PC-9 (cell line): ENCODE measurements at regions not wholly inside any gene's neighbourhood (a gene's known extent, or its start where the extent isn't known, plus 50 kb on each side); places are given as distances from the start of the nearest gene placed in this dataset.

Experiments
- EZH2 ChIP-seq: fragments of 200-600 bp; sonication (generic); IDR thresholded peaks from 2 replicates; pipeline ENCODE4 v1.8.0; 2017; ENCODE audit warnings: antibody characterized with exemption, low read depth
- TF ChIP-seq, protein P1 (sequence below): fragments of 200-600 bp; sonication (generic); conservative IDR thresholded peaks from 2 replicates; pipeline ENCODE4 v1.6.1; 2017; ENCODE audit warnings: mixed run types, antibody characterized with exemption, mild to moderate bottlenecking, moderate library complexity

DNA sequence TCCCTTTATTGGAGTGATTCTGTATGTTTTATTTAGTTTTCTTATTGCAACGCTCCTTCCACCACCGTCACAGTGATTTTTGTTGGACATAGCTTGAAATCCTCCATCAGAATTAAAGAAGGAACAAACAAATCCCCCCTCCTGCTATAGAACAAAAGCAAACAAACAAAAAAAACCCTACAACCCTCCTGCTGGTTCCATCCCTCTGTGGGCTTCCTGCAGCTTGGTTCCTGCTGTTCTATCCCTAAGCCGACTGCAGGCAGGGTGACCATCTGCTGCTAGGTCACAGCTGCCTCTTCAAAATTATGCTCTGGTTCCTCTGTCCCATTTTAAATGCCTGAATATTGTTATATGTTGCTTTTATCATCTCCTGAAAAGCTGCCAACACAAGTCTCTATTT is 116.8 kb upstream of the AGA start:
- TF ChIP-seq, protein P1, sequence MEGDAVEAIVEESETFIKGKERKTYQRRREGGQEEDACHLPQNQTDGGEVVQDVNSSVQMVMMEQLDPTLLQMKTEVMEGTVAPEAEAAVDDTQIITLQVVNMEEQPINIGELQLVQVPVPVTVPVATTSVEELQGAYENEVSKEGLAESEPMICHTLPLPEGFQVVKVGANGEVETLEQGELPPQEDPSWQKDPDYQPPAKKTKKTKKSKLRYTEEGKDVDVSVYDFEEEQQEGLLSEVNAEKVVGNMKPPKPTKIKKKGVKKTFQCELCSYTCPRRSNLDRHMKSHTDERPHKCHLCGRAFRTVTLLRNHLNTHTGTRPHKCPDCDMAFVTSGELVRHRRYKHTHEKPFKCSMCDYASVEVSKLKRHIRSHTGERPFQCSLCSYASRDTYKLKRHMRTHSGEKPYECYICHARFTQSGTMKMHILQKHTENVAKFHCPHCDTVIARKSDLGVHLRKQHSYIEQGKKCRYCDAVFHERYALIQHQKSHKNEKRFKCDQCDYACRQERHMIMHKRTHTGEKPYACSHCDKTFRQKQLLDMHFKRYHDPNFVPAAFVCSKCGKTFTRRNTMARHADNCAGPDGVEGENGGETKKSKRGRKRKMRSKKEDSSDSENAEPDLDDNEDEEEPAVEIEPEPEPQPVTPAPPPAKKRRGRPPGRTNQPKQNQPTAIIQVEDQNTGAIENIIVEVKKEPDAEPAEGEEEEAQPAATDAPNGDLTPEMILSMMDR: no peak
- TF ChIP-seq EZH2: no peak
